ENCODE measurements at regions not wholly inside any gene's neighbourhood (a gene's known extent, or its start where the extent isn't known, plus 50 kb on each side); places are given as distances from the start of the nearest gene placed in this dataset.
"Not testable (repeated sequence)": the region's sequence is repeated elsewhere in the genome, so short reads cannot be mapped to it uniquely, and the experiment has no call there.

- no peak for DNase-seq (ENCODE audit: low read depth)
Observed at GRCh38 chr1:245014247-245015029, 140.3 kb upstream of the KIF26B start.

GRCh38 chr1:245010018-245010614, 144.7 kb upstream of the KIF26B start:
- no peak for DNase-seq (ENCODE audit: low read depth)
- no peak for TF ChIP-seq CTCF (conservative IDR thresholded peaks at IDR 0.05; ENCODE audit: low read depth, low read length)
- no peak overlapping the region for H3K4me3 ChIP-seq (ENCODE audit: low read depth, low read length)

More at GRCh38 chr1:245014247-245015029, 140.3 kb upstream of the KIF26B start:
- H3K4me3 ChIP-seq (ENCODE audit: low read depth, low read length), result no peak overlapping the region
- TF ChIP-seq CTCF (conservative IDR thresholded peaks at IDR 0.05; ENCODE audit: low read depth, low read length), result no peak

GRCh38 chr1:245008761-245009160, 144.4 kb upstream of the HNRNPU start:
- no peak for DNase-seq (ENCODE audit: low read depth)
- no peak overlapping the region for H3K4me3 ChIP-seq (ENCODE audit: low read depth, low read length)
- no peak for TF ChIP-seq CTCF (conservative IDR thresholded peaks at IDR 0.05; ENCODE audit: low read depth, low read length)

- TF ChIP-seq CTCF (conservative IDR thresholded peaks at IDR 0.05; ENCODE audit: low read depth, low read length), result no peak
- no peak overlapping the region for H3K4me3 ChIP-seq (ENCODE audit: low read depth, low read length)
- no peak for DNase-seq (ENCODE audit: low read depth)
Observed at GRCh38 chr1:245007852-245008251, 143.5 kb upstream of the HNRNPU start.

GRCh38 chr1:245003246-245003645, 138.9 kb upstream of the HNRNPU start:
- DNase-seq (ENCODE audit: low read depth), result no peak
- no peak for TF ChIP-seq CTCF (conservative IDR thresholded peaks at IDR 0.05; ENCODE audit: low read depth, low read length)
- H3K4me3 ChIP-seq (ENCODE audit: low read depth, low read length), result no peak overlapping the region

GRCh38 chr1:245001252-245001651, 136.9 kb upstream of the HNRNPU start:
- no peak for DNase-seq (ENCODE audit: low read depth)
- no peak for TF ChIP-seq CTCF (conservative IDR thresholded peaks at IDR 0.05; ENCODE audit: low read depth, low read length)
- no peak overlapping the region for H3K4me3 ChIP-seq (ENCODE audit: low read depth, low read length)

- no peak for TF ChIP-seq CTCF (conservative IDR thresholded peaks at IDR 0.05; ENCODE audit: low read depth, low read length)
- DNase-seq (ENCODE audit: low read depth), result no peak
- H3K4me3 ChIP-seq (ENCODE audit: low read depth, low read length), result no peak overlapping the region
Observed at GRCh38 chr1:245000872-245001188, 136.5 kb upstream of the HNRNPU start.

- DNase-seq (ENCODE audit: low read depth); H3K4me3 ChIP-seq (ENCODE audit: low read depth, low read length): not testable (repeated sequence)
Observed at GRCh38 chr1:244999644-245000043, 135.3 kb upstream of the HNRNPU start.
